ENCODE measurements at regions not wholly inside any gene's neighbourhood (a gene's known extent, or its start where the extent isn't known, plus 50 kb on each side); places are given as distances from the start of the nearest gene placed in this dataset.

DNA sequence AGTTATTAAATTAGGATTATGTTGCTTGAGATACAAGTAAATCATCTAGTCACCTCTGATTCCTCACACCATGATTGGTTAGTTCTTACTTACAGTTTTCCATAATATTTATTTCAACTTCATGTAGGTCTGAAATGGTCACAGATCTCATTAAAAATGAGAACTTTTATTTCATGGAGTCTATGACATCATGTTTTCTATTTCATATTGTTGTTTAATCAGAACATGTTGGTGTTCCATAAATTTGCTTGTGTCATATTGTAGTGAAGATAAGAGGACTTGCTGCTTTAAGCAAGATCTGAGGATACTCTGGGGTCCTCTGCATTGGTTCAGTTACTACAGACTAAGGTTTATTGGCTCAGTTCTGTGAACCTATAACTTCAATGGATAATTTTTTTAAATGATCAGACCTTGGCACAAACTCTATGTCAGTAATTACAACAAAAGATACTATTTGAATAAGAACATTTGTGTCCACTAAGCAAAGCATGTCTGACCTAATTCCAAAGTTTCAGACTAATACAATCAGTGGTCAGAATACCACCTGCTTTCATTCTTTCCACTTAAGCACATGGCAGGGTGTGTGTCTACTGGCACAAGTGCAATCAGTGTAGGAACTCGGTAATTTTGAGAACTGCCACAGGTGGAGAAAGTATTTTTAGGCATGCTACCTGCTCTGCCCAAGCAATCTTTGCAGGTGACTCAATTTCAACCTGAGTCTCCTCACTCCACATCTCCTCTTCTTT is 68.5 kb downstream of the CCDC71L start:
- DNase-seq (ENCODE audit: low read depth, low spot score), result no peak
- in situ Hi-C loops (cut with HindIII; ENCODE audit: low sequenced_read_pairs), result no loop called here
- no peak overlapping the region for H3K4me3 ChIP-seq (ENCODE audit: low read depth, low read length)
- TF ChIP-seq, protein P1, sequence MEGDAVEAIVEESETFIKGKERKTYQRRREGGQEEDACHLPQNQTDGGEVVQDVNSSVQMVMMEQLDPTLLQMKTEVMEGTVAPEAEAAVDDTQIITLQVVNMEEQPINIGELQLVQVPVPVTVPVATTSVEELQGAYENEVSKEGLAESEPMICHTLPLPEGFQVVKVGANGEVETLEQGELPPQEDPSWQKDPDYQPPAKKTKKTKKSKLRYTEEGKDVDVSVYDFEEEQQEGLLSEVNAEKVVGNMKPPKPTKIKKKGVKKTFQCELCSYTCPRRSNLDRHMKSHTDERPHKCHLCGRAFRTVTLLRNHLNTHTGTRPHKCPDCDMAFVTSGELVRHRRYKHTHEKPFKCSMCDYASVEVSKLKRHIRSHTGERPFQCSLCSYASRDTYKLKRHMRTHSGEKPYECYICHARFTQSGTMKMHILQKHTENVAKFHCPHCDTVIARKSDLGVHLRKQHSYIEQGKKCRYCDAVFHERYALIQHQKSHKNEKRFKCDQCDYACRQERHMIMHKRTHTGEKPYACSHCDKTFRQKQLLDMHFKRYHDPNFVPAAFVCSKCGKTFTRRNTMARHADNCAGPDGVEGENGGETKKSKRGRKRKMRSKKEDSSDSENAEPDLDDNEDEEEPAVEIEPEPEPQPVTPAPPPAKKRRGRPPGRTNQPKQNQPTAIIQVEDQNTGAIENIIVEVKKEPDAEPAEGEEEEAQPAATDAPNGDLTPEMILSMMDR (IDR thresholded peaks at IDR 0.05; ENCODE audit: low read depth, low read length), result no peak

DNA sequence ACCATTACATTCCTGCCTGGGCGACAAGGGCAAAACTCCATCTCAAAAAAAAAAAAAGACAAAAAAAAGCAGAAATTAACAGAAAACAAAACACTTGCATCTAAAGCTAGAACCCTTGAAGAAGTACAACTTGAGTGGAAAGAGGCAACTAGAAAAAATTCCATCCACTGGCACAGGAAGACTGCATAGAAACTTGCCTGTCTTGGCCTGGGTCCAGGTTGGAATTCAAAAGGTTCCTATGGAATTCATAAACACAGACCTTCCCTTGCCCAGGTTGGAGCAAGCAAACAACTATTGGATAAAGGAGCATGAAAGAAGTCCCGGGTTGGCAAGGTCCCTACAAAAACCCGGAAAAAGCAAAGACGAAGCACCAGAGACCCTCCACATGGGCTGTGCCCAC is 69.8 kb downstream of the CCDC71L start:
- H3K4me3 ChIP-seq (ENCODE audit: low read depth, low read length), result no peak overlapping the region
- no peak for DNase-seq (ENCODE audit: low read depth, low spot score)
- in situ Hi-C loops (cut with HindIII; ENCODE audit: low sequenced_read_pairs), result no loop called here
- TF ChIP-seq, protein P1 (IDR thresholded peaks at IDR 0.05; ENCODE audit: low read depth, low read length), result no peak

DNA sequence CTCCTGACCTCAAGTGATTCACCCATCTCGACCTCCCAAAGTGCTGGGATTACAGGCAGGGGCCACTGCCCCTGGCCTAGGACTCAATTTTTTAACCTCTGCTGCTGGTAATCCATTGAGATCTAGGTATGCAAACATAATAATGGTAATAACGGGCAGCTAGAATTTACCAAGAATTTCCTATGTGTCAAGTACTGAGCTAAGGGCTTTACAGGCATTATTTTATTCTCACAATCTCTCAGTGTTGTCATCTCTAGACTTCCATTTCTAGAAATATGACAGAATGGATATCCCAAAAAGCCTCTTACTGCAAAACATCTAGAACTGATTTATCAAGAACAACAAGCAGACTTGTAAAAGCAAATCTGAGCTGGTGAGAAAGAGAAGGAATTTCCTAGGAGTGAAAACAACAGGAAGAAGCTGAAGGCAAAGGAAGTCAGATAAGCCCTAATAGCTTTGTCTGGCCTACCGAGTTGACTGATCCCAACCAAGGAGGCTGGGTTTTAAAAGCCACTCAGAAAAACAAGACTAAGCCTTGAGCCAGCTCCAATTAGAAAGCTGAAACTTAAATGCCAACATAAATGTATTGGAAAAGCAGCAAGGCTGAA is 70.6 kb downstream of the CCDC71L start:
- TF ChIP-seq, protein P1 (IDR thresholded peaks at IDR 0.05; ENCODE audit: low read depth, low read length), result no peak
- DNase-seq (ENCODE audit: low read depth, low spot score), result no peak
- in situ Hi-C loops (cut with HindIII; ENCODE audit: low sequenced_read_pairs), result no loop called here
- no peak overlapping the region for H3K4me3 ChIP-seq (ENCODE audit: low read depth, low read length)

DNA sequence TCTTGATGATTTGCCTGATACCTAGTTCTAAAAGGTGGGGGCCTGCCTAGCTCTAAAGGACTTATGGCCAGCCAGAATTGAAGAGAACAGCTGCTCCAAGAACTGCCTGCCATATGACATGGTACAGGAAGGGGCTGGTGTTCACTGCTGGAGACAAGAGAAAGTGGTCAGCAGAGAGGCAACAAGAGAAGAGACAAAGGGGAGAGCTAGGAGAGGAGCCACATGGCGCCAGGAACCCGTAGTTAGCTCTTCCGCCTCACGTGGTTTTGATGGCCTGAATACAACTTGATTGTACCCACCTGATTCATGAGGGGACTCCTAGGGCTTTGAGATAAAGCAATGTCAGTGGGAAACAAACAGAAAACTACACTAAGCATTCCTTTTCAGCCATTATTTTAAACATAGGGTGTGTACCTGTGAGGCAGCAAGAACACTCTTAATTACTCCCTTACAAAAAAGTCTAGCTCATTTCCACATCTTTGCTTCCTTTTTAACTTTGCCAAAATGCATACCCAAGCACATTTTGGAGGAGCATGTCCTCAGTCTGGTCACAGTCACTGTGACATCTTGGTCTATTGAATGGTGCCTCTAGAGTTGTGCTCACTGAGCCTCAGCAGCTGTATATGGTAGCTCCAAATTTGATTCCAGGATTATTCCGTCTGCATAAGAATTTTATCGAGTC is 71.6 kb downstream of the CCDC71L start:
- TF ChIP-seq, protein P1 (IDR thresholded peaks at IDR 0.05; ENCODE audit: low read depth, low read length), result no peak
- no peak overlapping the region for H3K4me3 ChIP-seq (ENCODE audit: low read depth, low read length)
- DNase-seq (ENCODE audit: low read depth, low spot score), result no peak
- in situ Hi-C loops (cut with HindIII; ENCODE audit: low sequenced_read_pairs), result no loop called here

DNA sequence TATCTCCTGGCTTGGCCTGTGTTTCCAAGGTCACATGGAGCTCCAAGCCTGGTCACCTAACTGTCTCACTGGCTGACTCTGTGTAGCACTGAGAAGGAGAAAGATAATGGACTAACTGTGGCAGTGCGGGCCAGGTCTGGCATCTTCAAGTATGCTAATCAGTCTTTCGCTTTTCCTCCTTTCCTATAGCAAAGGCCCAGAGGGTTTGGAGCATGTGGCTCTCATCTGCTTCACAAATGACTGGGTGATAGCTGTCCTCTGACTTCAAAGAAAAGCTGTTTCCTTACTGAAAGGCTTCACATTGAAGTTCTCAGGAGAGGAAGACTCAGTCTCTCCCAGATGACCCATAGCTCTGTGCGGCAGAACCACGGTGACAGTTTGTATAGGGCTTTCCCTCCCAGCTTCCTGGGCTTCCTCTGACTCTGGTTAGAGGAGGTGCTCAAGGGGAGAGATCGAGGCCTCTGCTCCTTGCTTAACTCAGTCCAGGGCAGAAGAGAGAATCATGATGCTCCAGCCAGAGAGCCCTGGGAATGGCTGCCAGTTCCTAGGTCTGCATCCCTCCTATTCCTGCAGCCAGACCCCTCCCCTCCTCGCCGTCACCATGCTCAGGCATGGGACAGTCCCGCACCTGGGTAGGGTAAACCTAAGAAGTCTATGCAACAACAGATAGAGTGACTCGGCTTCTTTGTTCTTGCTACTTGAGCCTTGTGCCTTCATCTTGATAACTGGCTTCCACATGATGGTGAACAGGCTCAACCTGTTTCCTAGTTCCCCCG is 72.3 kb downstream of the CCDC71L start:
- no peak for DNase-seq (ENCODE audit: low read depth, low spot score)
- in situ Hi-C loops (cut with HindIII; ENCODE audit: low sequenced_read_pairs), result no loop called here
- no peak overlapping the region for H3K4me3 ChIP-seq (ENCODE audit: low read depth, low read length)
- TF ChIP-seq, protein P1 (IDR thresholded peaks at IDR 0.05; ENCODE audit: low read depth, low read length), result no peak
